GM19351 (cell line): ENCODE measurements at regions not wholly inside any gene's neighbourhood (a gene's known extent, or its start where the extent isn't known, plus 50 kb on each side); places are given as distances from the start of the nearest gene placed in this dataset.
"Not testable (repeated sequence)": the region's sequence is repeated elsewhere in the genome, so short reads cannot be mapped to it uniquely, and the experiment has no call there.

ENCODE experiments used
- ATAC-seq: cut with Tn5 transposase; IDR thresholded peaks from one replicate; pipeline ENCODE4 v1.9.1; 2021; ENCODE audit warnings: mild to moderate bottlenecking, moderate library complexity; ENCODE audit not compliant: unreplicated experiment

DNA sequence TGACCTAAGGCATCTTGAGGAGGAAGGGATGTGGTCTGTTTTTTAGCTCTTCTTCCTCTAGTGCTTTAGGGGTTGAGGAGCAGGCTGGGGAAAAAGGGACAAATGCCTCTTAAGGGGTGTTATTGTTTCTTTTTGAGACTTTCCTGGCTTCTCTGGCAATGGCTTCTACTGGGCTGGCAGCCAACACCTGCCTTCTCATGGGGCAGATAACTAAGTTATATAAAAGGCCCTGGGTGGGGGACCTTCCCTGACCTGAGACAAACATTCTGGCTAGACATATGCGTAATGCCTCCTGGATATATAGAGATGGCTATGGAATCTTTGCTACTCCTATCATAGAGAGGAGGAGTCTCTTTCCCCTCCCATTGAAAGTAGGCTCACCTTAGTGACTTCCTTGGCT lies 179.2 kb upstream of the PROK2 start:
- ATAC-seq: no peak

DNA sequence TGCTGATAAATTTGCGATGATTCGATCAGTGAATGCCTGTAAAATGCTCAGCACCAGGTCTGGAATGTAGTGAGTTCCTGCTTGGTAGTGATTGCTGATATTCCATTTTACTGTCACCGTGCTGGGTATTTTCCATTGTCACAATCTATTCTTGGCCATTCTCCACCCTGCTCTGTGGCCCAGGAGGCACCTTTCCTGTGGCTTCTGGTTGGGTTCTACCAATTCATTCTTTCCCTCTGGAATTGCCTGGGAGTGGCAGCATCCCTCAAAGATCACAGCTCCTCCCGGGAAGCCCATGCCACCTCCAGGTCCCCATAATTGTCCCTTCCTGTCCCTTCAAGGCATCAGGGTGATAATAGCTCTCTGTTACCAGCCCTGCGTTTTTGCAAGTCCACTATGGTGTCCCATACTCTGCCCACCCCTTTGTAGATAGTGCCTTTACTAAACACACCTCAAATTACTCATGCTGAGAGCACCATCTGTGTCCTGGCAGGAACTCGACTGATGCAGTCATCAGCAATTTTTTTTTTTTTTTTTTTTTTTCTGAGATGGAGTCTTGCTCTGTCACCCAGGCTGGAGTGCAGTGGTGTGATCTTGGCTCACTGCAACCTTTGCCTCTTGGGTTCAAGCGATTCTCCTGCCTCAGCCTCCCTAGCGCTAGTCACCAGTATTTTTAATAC lies 177.8 kb upstream of the PROK2 start:
- ATAC-seq: no peak

DNA sequence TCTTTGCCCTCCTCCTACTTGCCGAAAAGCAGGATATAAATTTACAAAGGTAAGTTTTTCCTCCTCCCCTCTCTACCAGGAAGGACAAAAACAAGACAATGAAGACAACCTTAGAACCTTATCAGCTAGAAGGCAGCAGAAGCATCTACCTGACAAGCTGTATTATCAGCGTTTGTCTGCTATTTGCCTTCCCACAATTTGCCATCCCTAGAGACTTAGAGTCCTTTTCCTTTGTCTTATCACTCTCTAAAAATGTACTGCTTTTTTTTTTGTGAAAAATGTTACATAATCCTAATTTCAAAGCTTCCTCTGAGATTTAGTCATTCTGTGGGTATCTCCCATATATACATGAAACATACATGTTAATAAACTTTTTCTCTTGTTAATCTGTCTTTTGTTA lies 176.9 kb upstream of the PROK2 start:
- ATAC-seq: no peak

DNA sequence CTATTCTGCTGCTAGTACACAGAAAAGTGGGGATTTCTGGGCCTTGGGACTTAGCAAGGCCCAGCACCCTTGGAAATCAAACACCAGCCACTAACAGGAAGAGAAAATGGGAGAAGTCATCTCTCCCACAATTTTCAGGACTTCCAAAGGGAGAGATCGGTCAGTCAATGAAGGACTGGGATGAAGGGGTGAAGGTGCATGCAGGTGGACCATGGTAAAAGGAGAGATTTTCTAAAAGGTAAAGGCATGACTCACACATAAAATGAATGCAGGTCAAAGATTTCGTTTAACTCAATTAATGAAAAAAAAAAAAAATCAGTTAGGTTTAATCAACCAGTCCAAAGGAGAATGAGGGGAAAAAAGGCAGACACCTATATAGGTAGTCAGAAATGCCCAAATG lies 176.4 kb upstream of the PROK2 start:
- ATAC-seq: no peak

DNA sequence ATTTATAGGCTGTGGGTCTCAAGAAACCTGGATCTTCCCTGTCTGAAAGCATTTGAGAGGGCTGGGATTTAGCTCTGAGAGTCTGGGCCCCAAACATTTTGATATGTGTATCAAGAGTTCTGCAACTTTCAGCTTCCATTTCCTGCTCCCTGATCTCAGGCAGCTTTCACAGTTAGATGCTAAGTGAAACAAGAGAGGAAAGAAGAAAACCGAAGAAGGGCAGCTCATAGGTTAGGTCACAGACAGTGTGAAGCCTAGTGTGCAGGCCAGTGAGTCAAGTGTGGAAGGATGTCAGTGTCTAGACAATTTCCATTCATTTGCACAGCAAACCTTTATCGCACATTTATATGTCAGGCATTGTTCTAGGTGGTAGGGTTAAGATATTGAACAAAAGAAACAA lies 173.6 kb upstream of the PROK2 start:
- peak; percentile 58 for ATAC-seq

DNA sequence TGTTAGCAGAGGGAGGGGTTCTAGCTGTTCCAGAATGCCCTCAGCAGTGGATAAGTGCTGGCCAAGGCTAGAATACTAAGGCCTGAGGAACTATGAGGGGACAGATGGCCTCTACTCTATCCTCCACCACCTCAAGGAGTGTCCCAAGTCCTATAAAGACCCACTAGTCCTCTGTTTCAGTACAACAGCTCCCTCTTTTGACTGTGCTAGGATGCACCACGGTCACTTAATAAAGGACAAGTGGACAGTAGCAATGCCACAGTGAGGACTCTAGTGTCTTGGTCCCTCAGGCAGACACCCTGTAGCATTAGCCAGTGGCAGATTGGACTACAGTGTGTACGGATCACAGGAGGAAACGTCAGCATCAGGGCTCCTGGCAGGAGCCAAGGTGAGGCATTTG lies 171.8 kb upstream of the PROK2 start:
- no peak for ATAC-seq

DNA sequence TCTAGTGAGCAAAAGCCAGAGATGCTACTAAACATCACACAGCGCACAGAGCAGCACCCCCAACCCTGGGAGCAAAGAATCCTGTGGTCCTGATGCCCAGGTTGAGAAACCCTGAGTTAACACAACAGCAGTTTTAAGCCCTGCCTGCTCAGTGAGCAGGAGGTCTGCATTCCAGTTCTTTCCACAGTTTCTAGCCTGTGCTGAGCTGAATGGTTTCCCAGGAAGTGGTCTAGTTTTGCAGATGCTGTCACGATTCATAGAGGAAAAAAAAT lies 171.1 kb upstream of the PROK2 start:
- no peak for ATAC-seq

DNA sequence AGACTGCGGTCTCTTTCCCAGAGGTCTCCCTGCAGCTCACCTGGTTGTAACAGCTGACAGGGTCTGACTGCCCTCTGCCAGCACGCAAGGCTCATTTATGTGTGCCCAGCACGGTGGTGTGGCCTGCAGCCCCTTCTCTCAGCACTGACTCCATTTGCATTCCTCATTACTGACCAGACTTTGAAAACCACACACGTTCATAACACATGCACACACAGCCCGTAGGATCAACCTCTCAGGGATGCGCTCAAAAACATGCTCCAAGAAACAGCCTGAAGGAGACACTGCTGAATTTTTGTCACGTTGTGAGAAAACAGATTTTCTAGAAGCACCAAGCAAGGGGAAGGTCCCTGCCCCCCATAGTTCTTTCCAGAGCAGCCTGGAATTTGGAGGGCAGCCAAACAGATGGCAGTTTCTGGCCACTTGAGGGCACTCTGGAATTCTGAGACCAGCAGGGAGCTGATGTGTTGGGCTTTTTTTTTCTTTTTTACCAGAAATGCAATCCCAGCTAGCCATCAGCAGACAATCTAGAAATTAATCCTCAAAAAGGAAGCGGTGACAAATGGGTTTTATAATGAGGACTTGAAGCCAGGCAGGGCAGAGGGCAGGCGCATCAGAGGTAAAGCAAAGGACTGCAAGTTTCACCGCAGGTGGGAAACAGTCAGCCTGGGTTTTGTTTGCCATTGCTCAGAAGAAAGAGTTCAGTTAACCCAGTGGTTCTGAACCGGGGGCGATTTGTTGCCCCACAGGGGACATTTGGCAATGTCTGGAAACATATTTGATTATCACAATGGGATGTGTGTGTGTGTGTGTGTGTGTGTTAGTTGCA lies 170.5 kb upstream of the PROK2 start:
- no peak for ATAC-seq

DNA sequence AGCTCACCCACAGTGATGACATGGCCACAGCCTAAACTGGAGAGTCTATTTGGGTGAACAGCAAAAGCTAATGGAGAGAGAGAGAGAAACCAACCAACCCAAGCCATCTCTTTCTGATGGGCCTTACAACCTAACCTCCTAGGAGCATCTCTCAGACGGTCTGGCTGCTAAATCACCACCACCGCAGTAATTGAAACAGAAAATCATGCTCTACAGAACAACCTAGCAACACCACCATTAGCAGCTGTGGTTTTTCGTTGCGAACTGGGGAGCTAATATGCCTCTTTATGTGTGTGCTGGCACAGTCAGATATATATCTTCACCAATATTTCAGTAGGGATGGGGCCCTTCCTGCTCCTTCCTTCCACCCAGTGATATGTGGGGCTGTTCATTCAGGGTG lies 166.9 kb upstream of the PROK2 start:
- ATAC-seq: no peak

DNA sequence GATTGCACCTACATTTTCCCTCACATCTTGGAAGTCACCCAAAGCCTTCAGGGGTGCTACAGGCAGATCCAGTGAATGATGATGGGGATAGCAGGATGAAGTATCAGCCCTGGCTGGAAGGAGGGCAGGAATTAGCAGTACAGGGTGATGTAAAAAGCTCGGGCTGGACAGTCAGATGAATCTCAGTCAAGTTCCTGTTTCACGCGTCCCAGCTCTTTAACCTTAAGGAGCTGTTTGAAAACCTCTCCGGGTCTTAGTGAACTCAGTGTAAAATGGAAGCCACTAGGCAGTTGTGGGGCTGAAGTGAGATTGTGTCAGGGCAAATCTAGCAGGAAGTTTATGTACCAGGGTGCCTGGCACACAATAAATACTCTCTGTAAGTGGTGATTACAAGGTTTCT lies 166.4 kb upstream of the PROK2 start:
- no peak for ATAC-seq

DNA sequence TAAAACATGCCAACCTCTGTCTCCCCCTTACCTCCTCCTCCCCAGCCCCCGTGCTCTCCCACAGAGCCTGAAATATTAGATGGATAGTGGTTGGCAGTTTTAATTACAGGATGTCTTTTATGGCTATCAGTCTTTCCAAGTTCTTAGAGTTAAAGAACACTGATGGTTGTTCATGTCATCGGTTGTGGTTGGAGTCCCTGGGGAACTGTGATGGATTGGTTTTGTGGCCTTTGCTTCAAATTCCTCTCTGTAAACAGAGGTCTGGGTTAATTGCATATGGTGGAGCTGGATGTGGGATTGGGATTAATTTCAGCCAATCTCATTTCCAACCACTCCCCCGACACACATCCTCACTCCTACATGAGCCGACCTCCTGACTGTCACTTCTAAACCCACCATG lies 164.5 kb upstream of the PROK2 start:
- ATAC-seq: no peak

DNA sequence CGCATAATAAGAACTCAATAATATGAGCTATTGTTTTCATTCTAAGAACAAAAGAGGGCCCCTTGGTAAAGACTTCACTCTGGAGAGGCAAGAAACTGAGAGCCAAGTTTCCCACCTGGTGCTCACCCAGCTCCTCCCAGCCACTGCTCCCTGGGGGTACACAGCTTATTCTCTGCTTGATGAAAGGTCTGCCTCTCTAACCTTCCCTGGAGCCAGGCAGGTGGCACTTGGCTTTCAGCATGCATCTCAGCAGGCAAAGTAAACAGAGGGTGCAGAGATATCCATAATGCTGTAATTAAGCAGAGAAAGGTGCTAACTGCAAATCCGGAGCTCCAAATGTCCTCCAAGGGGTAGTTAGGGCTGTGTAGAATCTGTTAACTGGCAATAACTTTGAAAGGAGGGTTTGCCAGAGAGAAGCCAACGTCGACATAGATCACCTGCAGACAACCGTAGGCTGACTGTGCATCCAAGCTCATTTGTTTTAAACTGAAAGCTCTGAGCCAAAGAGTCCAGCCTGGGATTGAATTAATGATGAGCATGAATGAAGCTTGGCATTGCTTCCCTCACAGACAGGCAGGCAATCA lies 159.6 kb upstream of the PROK2 start:
- no peak for ATAC-seq

DNA sequence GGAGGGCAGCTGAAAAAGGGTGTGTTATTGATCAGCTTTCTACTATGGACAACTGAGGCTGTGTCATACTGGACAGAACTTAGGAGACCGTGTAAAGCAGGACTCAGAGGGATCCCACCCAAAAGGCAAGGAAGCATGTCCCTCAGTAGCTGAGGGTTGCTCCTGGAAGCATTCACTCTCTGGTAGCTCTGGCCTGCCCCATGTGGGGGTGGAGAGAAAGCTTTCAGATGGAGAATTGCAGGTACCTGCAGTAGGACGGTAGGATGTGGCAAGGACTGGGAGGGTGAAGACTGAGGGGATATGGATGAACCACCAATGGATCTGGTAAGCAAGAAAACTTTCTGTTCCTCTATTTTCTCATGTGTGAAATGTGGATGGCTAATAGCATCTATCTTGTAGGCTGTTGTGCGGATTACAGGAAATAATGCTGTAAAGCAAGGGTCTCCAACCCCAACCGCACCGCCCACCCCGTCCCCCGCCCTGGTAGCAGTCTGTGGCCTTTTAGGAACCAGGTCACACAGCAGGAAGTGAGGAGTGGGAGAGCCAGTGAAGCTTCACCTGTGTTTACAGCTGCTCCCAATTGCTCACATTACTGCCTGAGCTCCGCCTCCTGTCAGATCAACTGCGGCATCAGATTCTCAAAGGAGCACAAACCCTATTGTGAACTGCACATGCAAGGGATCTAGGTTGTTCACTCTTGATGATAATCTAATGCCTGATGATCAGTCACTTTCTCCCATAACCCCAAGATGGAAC lies 157.7 kb upstream of the PROK2 start:
- no peak for ATAC-seq

DNA sequence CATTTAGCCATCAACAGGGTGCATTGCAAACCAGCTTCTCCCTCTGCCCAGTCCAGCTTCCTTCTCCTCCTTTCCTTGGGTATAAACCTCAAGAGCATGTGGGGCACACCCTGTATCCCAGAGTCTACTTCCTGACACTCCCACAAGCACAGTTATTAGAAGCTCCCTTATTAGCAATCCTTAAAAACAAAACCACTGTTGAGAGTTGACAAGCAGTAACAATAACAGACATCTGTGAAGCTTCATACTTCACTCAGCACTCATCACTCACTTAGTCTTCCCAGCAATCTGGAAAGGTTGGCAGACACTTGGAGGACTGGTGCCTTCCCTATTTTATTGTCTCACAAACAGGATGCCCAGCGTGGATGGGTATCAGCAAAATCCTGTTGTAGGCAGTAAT lies 155.5 kb upstream of the PROK2 start:
- no peak for ATAC-seq

DNA sequence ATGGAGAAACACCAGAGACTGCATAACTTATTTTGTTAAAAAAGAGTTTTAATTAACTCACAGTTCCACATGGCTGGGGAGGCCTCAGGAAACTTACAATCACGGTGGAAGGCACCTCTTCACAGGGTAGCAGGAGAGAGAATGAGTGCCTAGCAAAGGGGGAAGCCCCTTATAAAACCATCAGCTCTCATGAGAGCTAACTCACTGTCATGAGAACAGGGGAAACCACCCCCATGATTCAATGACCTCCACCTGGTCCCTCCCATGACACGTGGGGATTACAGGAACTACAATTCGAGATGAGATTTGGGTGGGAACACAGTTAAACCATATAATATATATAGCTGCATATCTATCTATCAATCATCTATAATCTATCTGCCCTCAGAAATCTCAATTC lies 153.1 kb upstream of the PROK2 start:
- not testable (repeated sequence) for ATAC-seq

DNA sequence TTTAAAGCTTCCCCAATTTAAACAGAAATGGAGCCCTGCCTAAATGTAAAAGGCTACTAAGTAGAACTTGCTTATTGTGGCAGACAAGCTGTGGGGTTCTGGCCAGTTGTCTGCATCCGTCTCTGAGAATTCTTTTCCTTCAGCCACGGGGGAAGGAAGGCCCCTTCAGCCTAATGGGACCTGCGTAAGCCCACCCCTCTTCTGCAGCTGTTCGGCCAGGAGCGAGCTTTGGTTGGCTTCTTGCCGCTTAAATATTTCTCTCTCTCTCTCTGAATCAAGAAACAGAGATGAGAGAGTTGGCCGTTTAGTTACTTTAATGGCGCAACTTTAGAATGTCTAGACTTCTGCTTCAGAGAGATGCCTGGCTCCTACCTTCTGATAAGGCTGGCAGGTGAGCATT lies 151.7 kb upstream of the PROK2 start:
- ATAC-seq: no peak

DNA sequence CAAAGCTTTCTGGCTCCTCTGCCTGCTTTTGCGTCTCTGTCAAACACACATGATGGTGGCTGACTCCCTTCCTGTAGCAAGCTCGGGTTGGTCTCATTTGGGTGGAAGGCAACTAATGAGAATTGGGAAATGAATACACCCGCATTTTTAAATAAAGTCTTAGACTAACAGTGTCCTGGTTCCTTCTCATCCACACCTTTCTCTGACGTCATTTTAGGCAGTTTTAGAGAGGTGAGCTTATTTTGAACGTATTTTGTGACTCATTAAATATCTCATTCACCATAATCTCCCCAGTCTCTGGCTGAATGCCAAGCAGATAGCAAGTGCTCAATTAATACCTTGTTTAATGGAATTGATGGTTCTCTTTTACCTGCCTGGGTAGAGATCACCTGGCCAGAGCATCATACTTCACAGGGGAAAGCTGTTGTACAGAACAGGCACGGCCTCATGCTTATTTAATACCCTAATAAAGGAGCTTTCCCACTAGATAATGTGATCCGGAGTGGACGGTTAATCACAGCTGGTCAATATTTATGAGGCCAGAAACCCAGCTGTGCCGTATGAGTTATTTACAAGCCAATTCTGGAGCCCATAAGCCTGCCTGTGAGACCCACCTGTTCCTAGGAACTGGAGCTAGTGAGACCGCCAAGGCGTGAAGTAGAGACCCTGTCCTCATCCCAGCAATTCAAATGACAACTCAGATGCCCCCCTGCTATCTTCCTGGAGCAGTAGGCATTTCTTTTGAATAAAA lies 149.7 kb upstream of the PROK2 start:
- no peak for ATAC-seq

DNA sequence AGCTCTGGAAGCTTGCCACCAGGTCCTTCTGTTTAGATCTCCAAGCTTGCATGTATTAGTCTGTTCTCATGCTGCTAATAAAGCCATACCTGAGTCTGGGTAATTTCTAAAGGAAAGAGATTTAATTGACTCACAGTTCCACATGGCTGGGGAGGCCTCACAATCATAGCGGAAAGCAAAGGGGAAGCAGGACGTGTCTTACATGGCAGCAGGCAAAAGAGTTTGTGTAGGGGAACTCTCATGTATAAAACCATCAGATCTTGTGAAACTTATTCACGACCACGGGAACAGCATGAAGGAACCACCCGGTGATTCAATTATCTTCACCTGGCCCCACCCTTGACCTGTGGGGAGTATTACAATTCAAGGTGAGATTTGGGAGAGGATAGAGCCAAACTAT lies 147.0 kb upstream of the PROK2 start:
- no peak for ATAC-seq

DNA sequence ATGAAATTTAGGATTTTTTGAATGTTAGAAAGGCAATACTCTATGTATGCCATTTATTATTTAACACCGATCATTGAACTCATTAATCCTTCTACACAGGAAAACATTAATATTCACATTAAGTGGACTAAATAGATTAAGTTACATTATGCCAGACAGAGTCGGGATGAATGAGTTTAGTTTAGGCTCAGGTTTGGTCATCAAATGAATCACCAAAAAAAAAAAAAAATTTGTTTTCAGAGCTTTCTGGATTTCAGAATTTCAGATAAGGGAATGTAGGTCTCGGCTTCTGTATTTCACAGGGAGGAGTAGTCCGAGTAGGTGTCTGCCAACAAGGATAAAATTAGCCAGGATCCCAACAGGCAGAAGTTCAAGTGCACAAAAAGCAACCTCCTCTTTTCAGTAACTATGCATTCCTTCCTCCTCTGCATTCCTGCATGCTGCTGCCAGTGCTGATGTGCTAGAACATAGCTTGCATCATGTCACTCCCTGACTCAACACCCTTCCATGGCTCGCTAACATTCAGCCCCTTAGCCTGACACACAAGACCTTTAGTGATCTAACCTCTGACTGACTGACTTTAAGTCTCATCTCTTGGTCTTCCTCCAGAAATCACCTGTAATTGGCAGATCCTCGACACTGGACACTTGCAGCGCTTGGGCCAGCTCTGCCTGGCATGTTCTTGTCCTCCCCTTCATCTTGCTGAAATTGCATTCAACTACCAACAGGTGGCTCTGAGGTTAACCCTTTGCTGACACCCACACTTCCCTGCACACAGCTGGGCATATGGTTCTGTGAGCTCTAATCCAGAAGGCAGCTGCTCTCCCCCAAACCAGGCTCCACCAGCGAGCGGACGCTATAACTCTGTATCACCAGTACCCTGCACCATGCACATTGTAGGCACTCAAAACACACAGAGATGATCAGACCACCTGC lies 145.4 kb upstream of the PROK2 start:
- ATAC-seq: peak; percentile 72

DNA sequence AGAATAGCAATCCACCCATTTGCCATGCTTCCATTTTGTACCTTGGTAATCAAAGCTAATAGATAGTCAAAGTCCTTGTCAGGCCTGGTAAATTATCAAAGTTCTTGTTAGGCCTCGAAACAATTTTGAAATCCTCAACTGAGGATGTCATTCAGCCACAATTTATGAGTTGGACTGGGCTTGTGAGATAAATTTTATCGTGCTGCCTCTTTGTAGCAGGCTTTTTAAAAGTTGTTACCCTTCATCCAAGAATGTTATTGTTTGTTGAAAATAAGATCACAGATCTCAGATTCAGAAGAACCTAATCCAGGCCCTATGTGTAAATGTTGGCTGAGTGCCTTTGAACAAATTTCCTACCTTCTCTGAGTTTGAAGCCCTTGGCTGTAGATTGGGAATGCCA lies 143.3 kb upstream of the PROK2 start:
- no peak for ATAC-seq
